Muscle layer of duodenum (tissue), 2 donors: ENCODE measurements at regions not wholly inside any gene's neighbourhood (a gene's known extent, or its start where the extent isn't known, plus 50 kb on each side); places are given as distances from the start of the nearest gene placed in this dataset.
"Not testable (repeated sequence)": the region's sequence is repeated elsewhere in the genome, so short reads cannot be mapped to it uniquely, and the experiment has no call there.

Experiments
- H3K27ac ChIP-seq: one replicate; pipeline ENCODE4 v1.7.0; 2013; ENCODE audit warnings: mild to moderate bottlenecking, low read length
- H3K27me3 ChIP-seq: one replicate; pipeline ENCODE4 v1.7.0; 2013; ENCODE audit warnings: low read depth, mild to moderate bottlenecking, control low read depth, low read length
- H3K36me3 ChIP-seq, 2 donors: one replicate each; pipeline ENCODE4 v1.7.0; 2013; ENCODE audit warnings: low read length in 2 of 2, control low read depth in 1 of 2, mild to moderate bottlenecking in 1 of 2; ENCODE audit not compliant: insufficient read depth in 2 of 2, control insufficient read depth in 1 of 2
- H3K4me1 ChIP-seq, 2 donors: one replicate each; pipeline ENCODE4 v1.7.0; 2013; ENCODE audit warnings: low read length in 2 of 2, mild to moderate bottlenecking in 2 of 2, control low read depth in 1 of 2, moderate library complexity in 1 of 2; ENCODE audit not compliant: insufficient read depth in 2 of 2, control insufficient read depth in 1 of 2
- H3K4me3 ChIP-seq, 2 donors: one replicate each; pipeline ENCODE4 v1.7.0; 2013; ENCODE audit warnings: low read length in 2 of 2, low read depth in 1 of 2, mild to moderate bottlenecking in 1 of 2
- H3K9me3 ChIP-seq, 2 donors: one replicate each; pipeline ENCODE4 v1.7.0; 2013; ENCODE audit warnings: low read length in 2 of 2, control low read depth in 1 of 2, mild to moderate bottlenecking in 1 of 2; ENCODE audit not compliant: control insufficient read depth in 1 of 2
- donor health status: healthy.

GRCh38 chr3:82201316-82201715 is 439.9 kb upstream of the GBE1 start:
- Histone ChIP-seq H3K4me3 (no peak overlapping the region), H3K9me3 (no peaks in the 10 kb centered on the region), H3K36me3 (no peaks in the 10 kb centered on the region), H3K4me1 (no peaks in the 10 kb centered on the region), H3K27ac (no peak overlapping the region), H3K27me3 (no peaks in the 10 kb centered on the region)

GRCh38 chr3:82198009-82198408 is 436.6 kb upstream of the GBE1 start:
- no peaks in the 10 kb centered on the region for H3K36me3 ChIP-seq
- no peaks in the 10 kb centered on the region for H3K27me3 ChIP-seq
- H3K27ac ChIP-seq, result no peak overlapping the region
- H3K4me1 ChIP-seq, result no peaks in the 10 kb centered on the region
- no peak overlapping the region for H3K4me3 ChIP-seq
- H3K9me3 ChIP-seq, result no peaks in the 10 kb centered on the region

- no peaks in the 10 kb centered on the region for H3K4me1 ChIP-seq
- H3K27me3 ChIP-seq, result no peaks in the 10 kb centered on the region
- no peaks in the 10 kb centered on the region for H3K36me3 ChIP-seq
- no peak overlapping the region for H3K27ac ChIP-seq
- H3K9me3 ChIP-seq, result no peaks in the 10 kb centered on the region
- no peak overlapping the region for H3K4me3 ChIP-seq
Measured at GRCh38 chr3:82196645-82197044, 435.2 kb upstream of the GBE1 start.

GRCh38 chr3:82194870-82195269 is 433.4 kb upstream of the GBE1 start:
- no peak overlapping the region for H3K4me3 ChIP-seq
- H3K36me3 ChIP-seq, result no peaks in the 10 kb centered on the region
- no peaks in the 10 kb centered on the region for H3K4me1 ChIP-seq
- no peaks in the 10 kb centered on the region for H3K9me3 ChIP-seq
- no peak overlapping the region for H3K27ac ChIP-seq
- no peaks in the 10 kb centered on the region for H3K27me3 ChIP-seq

GRCh38 chr3:82186017-82186416 is 424.6 kb upstream of the GBE1 start:
- no peaks in the 10 kb centered on the region for H3K9me3 ChIP-seq
- no peak overlapping the region for H3K4me3 ChIP-seq
- no peaks in the 10 kb centered on the region for H3K27me3 ChIP-seq
- H3K4me1 ChIP-seq, result no peaks in the 10 kb centered on the region
- no peak overlapping the region for H3K27ac ChIP-seq
- no peaks in the 10 kb centered on the region for H3K36me3 ChIP-seq

GRCh38 chr3:82179291-82179690 is 417.8 kb upstream of the GBE1 start:
- Histone ChIP-seq H3K4me3 (no peak overlapping the region), H3K27me3 (no peaks in the 10 kb centered on the region), H3K4me1 (no peaks in the 10 kb centered on the region), H3K27ac (no peak overlapping the region), H3K9me3 (no peaks in the 10 kb centered on the region), H3K36me3 (no peaks in the 10 kb centered on the region)

- Histone ChIP-seq H3K4me3 (no peak overlapping the region), H3K27me3 (no peaks in the 10 kb centered on the region), H3K27ac (no peak overlapping the region)
Measured at GRCh38 chr3:82178291-82178690, 416.8 kb upstream of the GBE1 start.

GRCh38 chr3:82177774-82178173 is 416.3 kb upstream of the GBE1 start:
- H3K4me1 ChIP-seq, result no peaks in the 10 kb centered on the region
- H3K36me3 ChIP-seq, result no peaks in the 10 kb centered on the region
- no peaks in the 10 kb centered on the region for H3K9me3 ChIP-seq
- no peak overlapping the region for H3K4me3 ChIP-seq
- H3K27me3 ChIP-seq, result no peaks in the 10 kb centered on the region
- H3K27ac ChIP-seq, result no peak overlapping the region

More at GRCh38 chr3:82178291-82178690, 416.8 kb upstream of the GBE1 start:
- H3K36me3 ChIP-seq, result no peaks in the 10 kb centered on the region
- H3K4me1 ChIP-seq, result no peaks in the 10 kb centered on the region
- no peaks in the 10 kb centered on the region for H3K9me3 ChIP-seq

- Histone ChIP-seq H3K4me1 (no peaks in the 10 kb centered on the region), H3K36me3 (no peaks in the 10 kb centered on the region), H3K4me3 (no peak overlapping the region), H3K27me3 (no peaks in the 10 kb centered on the region), H3K27ac (no peak overlapping the region), H3K9me3 (no peaks in the 10 kb centered on the region)
Measured at GRCh38 chr3:82165266-82165665, 403.8 kb upstream of the GBE1 start.

GRCh38 chr3:82163907-82164520 is 402.6 kb upstream of the GBE1 start:
- Histone ChIP-seq H3K4me3 (no peak overlapping the region), H3K27ac (no peak overlapping the region), H3K9me3 (no peaks in the 10 kb centered on the region), H3K4me1 (no peaks in the 10 kb centered on the region), H3K36me3 (no peaks in the 10 kb centered on the region), H3K27me3 (no peaks in the 10 kb centered on the region)

- H3K4me3 ChIP-seq, result no peak overlapping the region
- no peaks in the 10 kb centered on the region for H3K27me3 ChIP-seq
- H3K9me3 ChIP-seq, result no peaks in the 10 kb centered on the region
- no peaks in the 10 kb centered on the region for H3K4me1 ChIP-seq
- H3K27ac ChIP-seq, result no peak overlapping the region
- no peaks in the 10 kb centered on the region for H3K36me3 ChIP-seq
Measured at GRCh38 chr3:82157952-82158351, 396.5 kb upstream of the GBE1 start.

GRCh38 chr3:82153892-82154291 is 392.4 kb upstream of the GBE1 start:
- H3K9me3 ChIP-seq, H3K27me3 ChIP-seq, H3K4me3 ChIP-seq, H3K36me3 ChIP-seq, H3K27ac ChIP-seq, H3K4me1 ChIP-seq: not testable (repeated sequence)
